ENCODE measurements at regions not wholly inside any gene's neighbourhood (a gene's known extent, or its start where the extent isn't known, plus 50 kb on each side); places are given as distances from the start of the nearest gene placed in this dataset.

GRCh38 chr1:188599313-188599712 lies 1770.6 kb downstream of the PLA2G4A start:
- TF ChIP-seq CTCF (IDR thresholded peaks at IDR 0.05; ENCODE audit: borderline replicate concordance, extremely low read depth, low read length, poor library complexity, severe bottlenecking) (no peak), EZH2 (IDR thresholded peaks at IDR 0.05; ENCODE audit: borderline replicate concordance, low read depth, low read length, severe bottlenecking) (no peak)
